ENCODE measurements at regions not wholly inside any gene's neighbourhood (a gene's known extent, or its start where the extent isn't known, plus 50 kb on each side); places are given as distances from the start of the nearest gene placed in this dataset.
"Not testable (repeated sequence)": the region's sequence is repeated elsewhere in the genome, so short reads cannot be mapped to it uniquely, and the experiment has no call there.

DNA sequence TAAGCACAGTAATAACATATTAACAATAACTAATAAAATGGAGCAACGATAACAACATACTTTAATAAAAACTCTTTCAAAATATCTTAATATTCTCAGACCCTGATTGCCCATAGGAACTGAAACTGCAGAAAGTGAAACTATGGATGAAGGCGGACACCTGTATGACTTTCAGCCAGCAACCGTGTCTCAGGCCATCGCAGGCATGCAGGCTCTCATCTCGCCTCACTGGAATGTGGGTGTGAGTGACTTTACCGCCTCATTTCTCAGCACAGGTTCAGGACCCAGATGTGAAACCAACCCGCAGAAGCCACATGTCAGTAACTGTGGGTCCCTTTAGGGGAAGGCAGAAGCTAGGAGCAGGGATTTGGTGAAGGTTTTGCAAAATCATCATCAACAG, 539.1 kb downstream of the FAM181B start:
- DNase-seq = no peak

GRCh38 chr11:82191695-82192094, 542.0 kb downstream of the FAM181B start:
- no peak for DNase-seq

DNA sequence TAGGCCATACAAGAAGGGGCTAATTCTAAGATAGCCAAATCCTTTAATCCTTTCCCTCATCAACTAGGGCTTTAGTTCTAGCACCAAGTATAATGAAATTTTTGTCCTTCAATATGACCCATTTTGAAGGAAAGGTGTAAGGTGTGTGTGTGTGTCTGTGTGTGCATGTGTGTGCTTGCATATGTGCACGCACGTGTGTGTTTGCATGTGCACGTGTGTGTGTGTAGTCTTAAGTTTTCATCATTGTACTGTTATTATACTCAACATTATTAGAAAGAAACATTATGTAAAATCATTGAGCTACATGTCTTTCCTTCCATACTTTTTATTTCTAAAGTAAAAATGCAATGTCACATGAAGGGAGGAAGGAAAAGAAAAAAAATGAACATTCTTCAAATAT, 547.7 kb downstream of the FAM181B start:
- no peak for DNase-seq

DNA sequence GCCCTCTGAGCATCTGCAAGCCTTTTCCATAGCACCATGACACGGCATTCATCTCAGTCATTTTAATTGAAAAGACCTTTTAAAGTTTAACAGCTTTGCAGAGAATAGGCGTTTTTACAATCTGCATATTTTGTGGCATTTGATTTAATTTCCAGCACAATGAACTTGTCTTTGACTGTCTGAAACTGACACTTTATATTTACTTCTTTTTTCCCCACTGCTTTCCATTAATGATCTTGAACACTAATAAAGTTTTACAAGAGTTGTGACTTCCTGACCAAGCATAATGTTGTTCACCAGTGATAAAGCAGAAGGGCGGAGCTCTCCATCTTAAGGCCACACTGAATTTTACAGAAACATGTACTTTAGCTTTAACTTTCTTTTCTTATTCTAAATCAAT, 548.7 kb downstream of the FAM181B start:
- DNase-seq = no peak

- no peak for DNase-seq
Observed at GRCh38 chr11:82183346-82183745, 550.3 kb downstream of the FAM181B start.

GRCh38 chr11:82182697-82183096, 551.0 kb downstream of the FAM181B start:
- not testable (repeated sequence) for DNase-seq

- DNase-seq = not testable (repeated sequence)
Observed at GRCh38 chr11:82181796-82182195, 551.9 kb downstream of the FAM181B start.

DNA sequence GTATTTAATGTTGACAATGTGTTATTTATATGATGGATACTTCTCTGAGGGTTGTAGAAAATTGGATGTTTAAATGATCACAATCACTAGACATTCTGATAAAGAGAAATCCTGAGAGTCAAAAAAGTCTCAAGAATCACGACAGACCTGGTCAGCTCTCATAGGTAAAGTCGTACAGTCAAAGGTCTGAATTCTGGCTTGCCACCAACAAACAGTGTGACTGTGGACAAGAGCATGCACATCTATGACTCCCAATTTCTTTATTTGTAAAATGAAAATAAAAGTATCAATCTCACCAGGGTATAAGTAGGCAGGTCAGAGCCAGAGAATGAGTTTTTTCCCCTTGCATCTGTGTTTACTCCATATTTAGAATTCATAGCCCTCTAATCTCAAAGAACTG, 556.7 kb downstream of the FAM181B start:
- no peak for DNase-seq

GRCh38 chr11:82176365-82176764, 557.3 kb downstream of the FAM181B start:
- DNase-seq = no peak

GRCh38 chr11:82174610-82175009, 559.1 kb downstream of the FAM181B start:
- no peak for DNase-seq

DNA sequence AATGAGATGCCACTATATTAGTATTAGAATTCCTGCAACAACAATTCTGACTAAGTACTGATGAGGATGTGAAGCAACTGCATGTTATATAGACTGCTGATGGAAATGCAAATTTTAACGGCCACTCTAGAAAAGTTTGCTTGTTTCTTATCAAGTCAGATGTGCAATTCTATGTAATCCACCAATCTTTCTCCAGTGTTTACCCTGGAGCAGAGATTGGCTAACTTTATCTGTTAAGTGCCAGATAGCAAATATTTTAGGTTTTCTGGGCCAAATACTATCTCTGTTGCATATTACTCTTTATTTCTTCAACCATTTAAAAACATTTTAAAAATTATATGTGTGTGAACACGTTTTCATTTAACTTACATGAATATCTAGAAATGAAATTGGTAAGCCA, 586.9 kb downstream of the FAM181B start:
- DNase-seq = no peak

- DNase-seq = no peak
Observed at GRCh38 chr11:82118946-82119345, 614.7 kb downstream of the FAM181B start.

GRCh38 chr11:82117362-82117761, 616.3 kb downstream of the FAM181B start:
- no peak for DNase-seq

DNA sequence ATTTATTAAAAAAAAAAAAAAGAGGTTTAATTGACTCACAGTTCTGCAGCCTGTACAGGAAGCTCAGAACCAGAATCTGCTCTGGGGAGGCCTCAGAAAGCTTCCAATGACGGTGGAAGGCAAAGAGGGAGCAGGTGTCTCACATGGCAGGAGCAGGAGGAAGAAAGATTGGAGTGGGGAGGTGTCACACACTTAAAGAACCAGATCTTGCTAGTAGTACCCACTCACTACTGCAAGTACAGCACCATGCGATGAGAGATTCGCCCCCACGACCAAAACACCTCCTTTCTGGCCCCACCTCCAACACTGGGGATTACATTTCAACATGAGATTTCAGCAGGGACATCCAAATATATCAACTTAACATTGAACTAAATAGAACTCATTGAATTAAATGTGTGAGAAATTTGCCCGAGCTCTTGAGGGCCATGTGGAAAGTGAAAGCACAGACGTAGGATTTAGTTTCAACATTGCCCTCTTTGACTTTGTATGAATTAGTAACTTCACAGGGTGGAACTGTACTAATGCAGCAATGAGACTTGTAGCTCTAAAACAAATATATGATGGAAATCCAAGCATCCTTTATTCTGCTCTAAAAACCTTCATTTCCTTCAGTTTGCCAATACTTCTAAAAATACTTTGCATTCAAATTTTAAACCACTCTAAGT, 628.2 kb downstream of the FAM181B start:
- no peak for DNase-seq

DNA sequence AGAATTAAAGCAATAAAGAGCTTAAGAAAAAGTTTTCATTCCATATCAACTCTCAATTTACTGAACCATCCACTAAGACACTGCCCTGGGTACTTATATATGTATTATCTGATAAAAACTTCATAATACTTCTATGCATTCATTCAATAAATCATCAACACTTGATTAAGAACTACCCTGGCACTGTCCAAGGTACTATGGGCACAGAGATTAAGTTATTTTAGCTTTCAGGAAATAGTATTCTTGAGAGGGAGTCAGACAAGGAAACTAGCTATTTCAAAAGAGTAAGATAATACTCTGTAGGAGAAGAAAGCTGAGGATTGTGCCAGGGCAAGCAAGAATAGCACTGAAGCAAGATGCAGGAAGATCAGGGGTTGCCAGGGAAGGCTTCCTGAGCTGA, 640.8 kb downstream of the FAM181B start:
- DNase-seq = no peak

GRCh38 chr11:82089426-82089825, 644.2 kb downstream of the FAM181B start:
- DNase-seq = no peak

DNA sequence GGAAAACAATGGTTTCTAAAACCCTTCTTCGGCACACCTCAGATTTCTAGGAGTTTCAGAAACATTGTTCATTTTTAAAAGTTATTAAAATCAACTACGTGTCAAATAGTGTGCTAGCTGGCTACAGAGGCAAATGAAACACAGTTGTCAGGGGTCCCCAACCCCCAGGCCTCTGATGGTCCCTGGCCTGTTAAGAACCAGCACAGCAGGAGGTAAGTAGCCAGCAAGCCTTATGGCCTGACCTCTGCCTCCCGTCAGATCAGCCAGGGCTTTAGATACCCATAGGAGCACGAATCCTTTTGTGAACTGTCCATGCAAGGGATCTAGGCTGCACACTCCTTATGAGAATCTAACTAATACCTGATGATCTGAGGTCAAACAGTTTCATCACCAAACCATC, 648.2 kb downstream of the FAM181B start:
- DNase-seq = no peak

DNA sequence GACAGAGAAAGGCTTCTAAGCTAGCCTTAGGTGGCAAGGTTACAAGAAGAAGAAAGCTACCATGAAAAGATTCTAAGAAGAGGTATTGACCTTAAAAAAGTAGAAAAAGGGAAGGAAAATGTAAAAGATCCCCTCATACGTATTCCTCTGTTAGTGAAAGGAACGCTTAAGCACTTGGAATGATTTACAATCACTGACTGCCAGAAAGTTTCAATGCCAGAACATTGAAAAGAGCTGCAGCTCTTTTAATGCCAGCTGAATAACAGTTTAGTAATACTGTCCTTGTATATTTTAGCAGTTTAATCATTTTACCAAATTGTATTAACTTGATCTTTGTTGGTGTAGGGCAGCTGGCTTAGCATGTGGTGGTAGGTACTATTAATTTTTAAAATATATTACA, 650.7 kb downstream of the FAM181B start:
- no peak for DNase-seq

- DNase-seq = no peak
Observed at GRCh38 chr11:82080160-82080559, 653.5 kb downstream of the FAM181B start.

DNA sequence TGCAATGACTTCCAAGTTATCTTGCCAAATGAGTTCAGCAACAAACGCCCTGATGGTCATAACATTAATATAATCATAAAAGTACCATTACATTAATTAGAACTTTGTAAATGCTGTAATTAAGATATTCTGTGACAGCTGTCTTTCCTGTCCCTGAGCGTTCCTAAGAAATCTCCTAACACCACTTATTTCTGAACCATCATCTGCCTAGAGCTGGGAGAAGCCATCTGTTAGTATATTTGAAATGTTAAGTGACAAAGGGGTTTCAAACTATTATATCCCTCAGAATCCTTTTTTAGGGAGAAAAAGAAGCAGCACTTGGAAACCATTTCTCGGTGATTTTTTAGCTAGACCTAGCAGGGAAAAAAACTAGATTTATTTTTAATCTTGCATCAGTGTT, 657.5 kb downstream of the FAM181B start:
- no peak for DNase-seq

GRCh38 chr11:82059505-82059904, 674.2 kb downstream of the FAM181B start:
- no peak for DNase-seq

DNA sequence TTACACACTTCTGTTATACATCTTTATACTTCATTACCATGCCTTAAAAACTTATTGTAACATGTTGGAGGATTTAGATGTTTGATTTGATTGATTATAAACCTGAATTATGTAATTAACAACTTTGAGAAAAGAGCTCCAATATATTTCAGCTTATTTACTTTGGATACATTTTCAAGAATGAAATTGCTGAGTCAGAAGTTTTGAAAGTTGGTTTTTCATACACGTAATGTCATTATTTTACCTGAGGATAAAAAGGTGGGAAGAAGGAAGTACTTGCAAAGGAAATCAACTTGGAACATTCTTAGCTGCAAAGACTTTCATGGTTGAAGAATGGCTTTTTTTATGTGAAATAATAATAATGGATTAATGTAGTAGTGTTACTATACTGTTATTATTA, 677.2 kb downstream of the FAM181B start:
- no peak for DNase-seq

GRCh38 chr11:82049199-82049598, 684.5 kb downstream of the FAM181B start:
- no peak for DNase-seq

- DNase-seq = no peak
Observed at GRCh38 chr11:82047200-82047599, 686.5 kb downstream of the FAM181B start.

GRCh38 chr11:82046778-82047177, 686.9 kb downstream of the FAM181B start:
- no peak for DNase-seq
